ENCODE measurements at regions not wholly inside any gene's neighbourhood (a gene's known extent, or its start where the extent isn't known, plus 50 kb on each side); places are given as distances from the start of the nearest gene placed in this dataset.

DNA sequence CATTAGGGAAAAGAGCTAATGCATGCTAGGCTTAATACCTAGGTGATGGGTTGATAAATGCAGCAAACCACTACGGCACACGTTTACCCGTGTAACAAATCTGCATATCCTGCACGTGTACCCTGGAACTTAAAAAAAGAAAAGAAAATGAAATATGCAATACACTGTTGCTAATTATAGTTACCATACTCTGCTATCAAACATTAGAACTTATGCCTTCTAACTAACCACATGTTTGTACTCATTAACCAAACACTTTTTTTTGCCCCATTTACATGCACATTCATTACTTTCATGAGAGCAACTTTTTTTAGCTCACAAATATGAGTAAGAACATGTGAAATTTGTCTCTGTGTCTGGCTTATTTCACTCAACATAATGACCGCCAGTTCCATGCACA is 253.1 kb downstream of the CGGBP1 start:
- Histone ChIP-seq H3K27me3 (no peaks in the 10 kb centered on the region), H3K4me1 (no peaks in the 10 kb centered on the region), H3K4me3 (no peak overlapping the region), H3K27ac (no peak overlapping the region), H3K9me3 (no peaks in the 10 kb centered on the region), H3K36me3 (replicated peaks in 1 of 2; ENCODE audit: insufficient read depth in 1 of 2, low read depth in 2 of 2) (no peaks in the 10 kb centered on the region)
- DNase-seq, result no peak
- WGBS, 2 donors, result 70 to 76% methylated on average over 5 of the region's 5 CpGs
- ATAC-seq, result no peak
- no peak for TF ChIP-seq CTCF (IDR thresholded peaks at IDR 0.05)
- no peak for TF ChIP-seq POLR2A (IDR thresholded peaks at IDR 0.05)
- intact Hi-C loops (cut with DNase I), result no loop called here

- no peak overlapping the region for H3K4me3 ChIP-seq
- H3K27me3 ChIP-seq, result no peaks in the 10 kb centered on the region
- intact Hi-C loops (cut with DNase I), result no loop called here
- no peak overlapping the region for H3K27ac ChIP-seq
- DNase-seq, result no peak
- 31 to 44% methylated on average over 5 of the region's 5 CpGs for WGBS, 2 donors
- no peaks in the 10 kb centered on the region for H3K36me3 ChIP-seq (replicated peaks in 1 of 2; ENCODE audit: insufficient read depth in 1 of 2, low read depth in 2 of 2)
- H3K4me1 ChIP-seq, result no peaks in the 10 kb centered on the region
- H3K9me3 ChIP-seq, result no peaks in the 10 kb centered on the region
- no peak for TF ChIP-seq CTCF (IDR thresholded peaks at IDR 0.05)
- no peak for TF ChIP-seq POLR2A (IDR thresholded peaks at IDR 0.05)
- no peak for ATAC-seq
These were observed 257.4 kb downstream of the CGGBP1 start for GRCh38 chr3:87801409-87801808.

DNA sequence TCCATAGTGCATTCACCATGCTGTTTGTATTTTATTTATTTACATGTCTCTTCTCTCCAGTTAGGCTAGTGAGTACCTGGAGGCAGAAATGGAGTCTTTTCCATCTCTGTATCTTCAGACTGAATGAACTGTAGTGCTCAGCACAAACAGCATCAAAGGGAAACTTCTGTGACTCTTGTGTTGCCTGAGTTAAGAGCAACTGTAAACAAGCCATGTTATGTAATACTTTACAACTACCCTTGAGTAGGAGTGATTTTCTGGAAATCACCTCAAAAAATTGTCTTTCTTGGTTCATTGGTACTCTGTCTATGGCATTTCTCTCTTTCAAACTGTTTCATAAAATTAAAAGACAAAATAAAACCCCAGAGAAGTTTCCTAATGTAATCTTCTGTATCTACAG is 258.3 kb downstream of the CGGBP1 start:
- TF ChIP-seq CTCF (IDR thresholded peaks at IDR 0.05) (no peak), POLR2A (IDR thresholded peaks at IDR 0.05) (no peak)
- intact Hi-C loops (cut with DNase I), result no loop called here
- DNase-seq, result no peak
- Histone ChIP-seq H3K9me3 (no peaks in the 10 kb centered on the region), H3K27me3 (no peaks in the 10 kb centered on the region), H3K4me3 (no peak overlapping the region), H3K27ac (no peak overlapping the region), H3K36me3 (replicated peaks in 1 of 2; ENCODE audit: insufficient read depth in 1 of 2, low read depth in 2 of 2) (no peaks in the 10 kb centered on the region), H3K4me1 (no peaks in the 10 kb centered on the region)
- ATAC-seq, result no peak

DNA sequence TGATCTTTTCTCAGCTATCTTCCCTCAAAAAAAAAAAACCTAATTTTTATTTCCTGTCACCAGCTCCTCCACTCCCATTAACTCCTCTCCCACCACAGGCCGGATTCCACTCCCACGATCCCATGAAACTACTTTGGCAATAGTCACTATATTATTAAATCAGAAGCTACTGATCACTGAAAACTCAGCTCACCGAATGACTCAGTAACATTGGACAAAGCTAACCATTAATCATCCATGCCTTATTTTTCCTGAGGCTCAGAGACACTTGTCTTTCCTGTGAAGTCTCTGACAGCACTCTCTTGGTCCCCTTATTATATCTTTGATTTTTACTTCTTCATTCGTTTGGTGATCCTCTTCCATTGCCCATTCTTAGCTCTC is 260.2 kb downstream of the CGGBP1 start:
- Histone ChIP-seq H3K4me1 (no peaks in the 10 kb centered on the region), H3K36me3 (replicated peaks in 1 of 2; ENCODE audit: insufficient read depth in 1 of 2, low read depth in 2 of 2) (no peaks in the 10 kb centered on the region), H3K27me3 (no peaks in the 10 kb centered on the region), H3K27ac (no peak overlapping the region), H3K4me3 (no peak overlapping the region), H3K9me3 (no peaks in the 10 kb centered on the region)
- WGBS, 2 donors, result 58 to 67% methylated on average over 4 of the region's 4 CpGs
- TF ChIP-seq CTCF (IDR thresholded peaks at IDR 0.05), result no peak
- no peak for TF ChIP-seq POLR2A (IDR thresholded peaks at IDR 0.05)
- DNase-seq (no peak), ATAC-seq (no peak)
- intact Hi-C loops (cut with DNase I), result no loop called here

DNA sequence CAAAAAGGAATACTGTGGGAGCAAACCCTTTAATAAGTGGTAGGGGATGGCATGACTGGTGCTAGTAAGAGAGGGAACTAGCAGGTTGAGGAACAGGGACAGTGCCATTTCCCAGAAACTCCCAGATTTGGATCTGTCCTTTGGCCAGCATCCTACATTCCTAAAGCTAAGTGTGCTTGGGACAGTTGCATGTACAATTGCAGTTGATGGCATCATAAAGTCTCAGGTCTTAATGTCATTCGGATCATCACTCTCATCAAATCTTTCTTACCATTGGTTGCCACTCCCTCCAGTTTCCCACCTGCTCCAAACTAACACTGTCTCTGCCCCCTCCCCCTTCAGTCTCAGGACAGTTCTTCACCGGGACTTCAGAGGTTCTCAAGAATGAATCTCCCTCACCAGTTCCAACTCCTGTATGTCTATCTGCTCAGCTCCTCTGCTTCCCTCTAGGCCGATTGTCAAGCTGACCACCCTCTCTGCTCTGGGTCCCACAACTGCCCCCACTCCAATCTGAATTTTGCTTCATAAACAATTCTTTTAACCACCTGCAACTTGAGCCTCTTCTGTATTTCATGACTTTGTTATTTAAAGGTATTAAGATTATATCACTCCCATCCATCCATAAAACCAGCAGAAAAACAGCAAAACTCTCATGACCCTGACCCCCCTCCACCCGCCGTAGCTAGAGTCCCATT is 260.8 kb downstream of the CGGBP1 start:
- WGBS, 2 donors, result 64 to 77% methylated on average over 5 of the region's 5 CpGs
- Histone ChIP-seq H3K36me3 (replicated peaks in 1 of 2; ENCODE audit: insufficient read depth in 1 of 2, low read depth in 2 of 2) (no peaks in the 10 kb centered on the region), H3K9me3 (no peaks in the 10 kb centered on the region), H3K4me3 (no peak overlapping the region), H3K27me3 (no peaks in the 10 kb centered on the region), H3K4me1 (peaks cover 5% of the 10 kb centered on the region), H3K27ac (no peak overlapping the region)
- no peak for DNase-seq
- TF ChIP-seq POLR2A (IDR thresholded peaks at IDR 0.05) (no peak), CTCF (IDR thresholded peaks at IDR 0.05) (no peak)
- no peak for ATAC-seq
- intact Hi-C loops (cut with DNase I), result no loop called here

Data from body of pancreas (tissue), 4 donors.